HG03520 (cell line): ENCODE measurements at regions not wholly inside any gene's neighbourhood (a gene's known extent, or its start where the extent isn't known, plus 50 kb on each side); places are given as distances from the start of the nearest gene placed in this dataset.

Experiments used
- ATAC-seq: cut with Tn5 transposase; IDR thresholded peaks from one replicate; pipeline ENCODE4 v1.9.1; 2021; ENCODE audit warnings: mild to moderate bottlenecking, moderate library complexity; ENCODE audit not compliant: unreplicated experiment

DNA sequence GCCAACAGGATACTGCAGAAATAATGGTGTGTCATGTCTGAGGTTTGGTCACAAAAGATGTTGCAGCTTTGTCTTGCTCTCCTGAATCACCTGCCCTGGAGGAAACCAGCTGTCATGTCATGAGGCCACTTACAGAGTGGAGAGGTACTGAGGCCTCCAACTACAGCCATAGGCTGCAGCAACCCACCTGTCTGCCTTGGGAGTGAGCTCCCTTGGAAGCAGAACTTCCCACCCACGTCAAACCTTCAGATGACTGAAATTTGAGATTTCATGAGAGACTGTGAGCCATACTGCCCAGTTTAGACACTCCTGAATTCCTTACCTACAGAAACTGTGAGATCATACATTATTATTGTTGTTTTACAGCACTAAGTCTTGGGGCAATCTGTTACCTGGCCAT lies 475.9 kb downstream of the HS3ST3B1 start:
- ATAC-seq: no peak

DNA sequence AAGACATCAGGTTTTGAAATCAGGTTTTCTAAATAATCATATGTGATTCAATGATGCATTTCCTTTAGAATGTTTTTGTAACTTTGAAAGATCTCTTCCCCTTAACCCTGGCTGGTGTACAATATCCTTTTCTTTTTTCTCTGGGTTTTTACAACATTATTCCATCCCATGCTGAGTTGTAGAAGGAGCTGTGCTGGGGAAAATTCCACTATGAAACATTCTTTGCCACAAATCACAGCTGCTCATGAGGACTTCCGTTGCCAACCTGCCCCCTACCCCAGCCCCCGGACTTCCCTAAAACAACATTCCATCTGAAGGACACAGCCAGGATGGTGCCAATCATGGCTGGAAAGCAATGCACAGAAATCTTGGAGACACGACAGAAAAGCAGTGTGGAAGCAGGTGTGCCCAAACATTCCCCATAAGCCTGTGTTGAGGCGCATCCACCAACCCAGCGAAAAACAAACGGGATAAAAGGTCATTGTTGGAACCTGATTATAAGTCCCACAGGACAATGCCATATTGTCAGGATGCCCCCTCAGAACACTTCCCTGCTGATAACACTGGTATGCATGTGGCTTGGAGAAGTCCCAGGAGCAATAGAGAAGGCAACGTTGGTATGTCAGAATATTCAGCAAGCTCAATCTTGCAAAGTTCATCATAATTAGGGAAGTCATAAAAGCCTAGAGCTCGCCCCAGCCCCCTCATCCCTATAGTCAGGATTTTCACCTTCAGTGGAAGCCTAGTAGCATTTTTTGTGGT lies 475.0 kb downstream of the HS3ST3B1 start:
- ATAC-seq: no peak

- ATAC-seq: no peak
Measured at GRCh38 chr17:14774774-14775173, 473.9 kb downstream of the HS3ST3B1 start.

- no peak for ATAC-seq
Measured at GRCh38 chr17:14772776-14773175, 471.9 kb downstream of the HS3ST3B1 start.

- no peak for ATAC-seq
Measured at GRCh38 chr17:14771543-14771942, 470.7 kb downstream of the HS3ST3B1 start.

DNA sequence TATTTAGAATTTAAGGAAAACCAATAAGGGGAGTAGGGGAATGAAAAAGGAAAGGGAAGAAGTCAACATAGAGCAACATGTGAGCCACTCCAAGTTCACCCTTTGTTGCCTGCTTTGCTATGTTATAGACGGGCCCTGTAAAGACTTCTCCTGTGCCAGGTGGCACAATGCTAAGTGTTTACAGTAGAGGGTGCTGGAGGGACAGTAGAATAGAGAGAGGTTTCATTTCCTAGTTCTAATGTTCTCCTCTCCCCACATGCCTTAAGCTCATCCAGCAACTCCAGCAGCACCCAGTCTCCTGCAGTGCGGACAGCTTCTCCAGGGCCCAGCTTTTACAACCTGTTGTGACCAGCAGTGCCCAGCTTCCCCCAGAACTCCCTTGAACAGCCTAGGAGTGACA lies 468.0 kb downstream of the HS3ST3B1 start:
- ATAC-seq: no peak

DNA sequence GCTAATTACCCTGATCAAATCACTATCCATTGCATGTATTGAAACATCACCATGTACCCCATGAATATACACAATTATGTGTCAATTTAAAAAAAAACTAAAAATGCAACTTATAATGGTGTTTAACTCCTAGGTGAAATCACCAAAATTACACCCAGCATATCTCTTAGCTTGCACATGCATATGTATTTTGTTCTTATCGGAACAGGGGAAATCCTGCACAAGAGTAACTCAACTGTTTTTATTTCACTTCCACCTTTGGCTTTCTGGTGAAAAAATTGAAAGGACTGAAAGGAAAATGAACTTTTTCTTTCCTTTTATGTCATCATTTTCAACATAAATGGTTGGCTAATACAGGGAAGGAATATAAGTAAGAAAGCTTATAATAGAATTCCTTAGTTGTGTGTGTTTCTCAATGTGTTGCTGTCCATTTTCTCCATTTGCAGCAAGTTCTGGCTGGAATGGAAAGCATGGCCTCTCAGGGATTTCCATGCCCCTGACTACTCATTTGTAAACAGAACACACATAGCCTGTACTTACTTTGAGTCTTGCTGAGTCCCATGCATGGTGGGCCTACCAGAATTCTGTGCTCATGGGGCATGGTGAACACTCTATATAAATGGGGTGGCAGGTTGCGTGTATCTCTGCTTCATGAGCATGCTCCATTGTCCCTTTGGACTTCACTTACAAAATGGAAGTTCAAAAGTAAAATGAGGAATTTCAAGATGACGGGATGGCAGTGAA lies 462.0 kb downstream of the HS3ST3B1 start:
- no peak for ATAC-seq

GRCh38 chr17:14760719-14761411 lies 460.0 kb downstream of the HS3ST3B1 start:
- ATAC-seq: no peak

- peak; percentile 62 for ATAC-seq
Measured at GRCh38 chr17:14760212-14760611, 459.3 kb downstream of the HS3ST3B1 start.

GRCh38 chr17:14759325-14759724 lies 458.4 kb downstream of the HS3ST3B1 start:
- ATAC-seq: no peak

DNA sequence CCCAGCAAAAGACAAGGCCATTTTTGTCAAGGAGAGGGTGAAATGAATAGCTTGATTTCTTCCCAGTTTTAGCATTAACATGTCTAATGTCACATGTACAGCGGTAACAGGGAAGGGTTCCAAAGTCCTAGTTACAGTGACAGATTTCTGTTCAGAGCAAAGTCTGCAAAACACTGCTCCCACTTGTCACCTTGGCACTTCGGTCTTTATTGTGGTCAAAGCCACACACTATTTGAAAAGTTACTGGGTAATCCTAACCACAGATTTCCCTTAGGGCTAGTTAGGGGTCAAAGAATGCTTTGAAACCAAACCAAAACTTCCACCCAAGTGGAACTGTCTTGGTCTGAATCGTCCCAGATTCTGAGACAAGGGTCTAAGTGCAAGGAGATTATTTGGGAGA lies 455.6 kb downstream of the HS3ST3B1 start:
- no peak for ATAC-seq

- no peak for ATAC-seq
Measured at GRCh38 chr17:14755002-14755401, 454.1 kb downstream of the HS3ST3B1 start.

GRCh38 chr17:14753383-14753782 lies 452.5 kb downstream of the HS3ST3B1 start:
- no peak for ATAC-seq

DNA sequence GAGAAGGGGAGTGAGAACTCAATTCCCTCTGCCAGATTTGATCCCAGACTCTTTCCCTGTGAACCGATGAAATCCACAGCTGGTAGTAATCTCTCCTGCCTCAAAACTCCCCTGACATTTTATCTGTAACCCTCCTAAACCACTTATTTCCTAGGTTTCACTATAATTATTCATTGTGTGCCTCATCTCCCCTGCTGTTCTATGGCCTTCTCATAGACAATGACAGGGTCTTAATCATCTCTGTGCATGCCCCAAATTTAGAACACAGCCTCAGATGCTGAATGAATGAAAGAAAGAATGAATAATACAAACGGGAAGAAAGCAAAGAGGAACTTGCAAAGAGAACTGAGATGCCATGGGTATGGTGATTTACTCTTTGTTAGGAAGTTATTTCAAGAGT lies 451.1 kb downstream of the HS3ST3B1 start:
- no peak for ATAC-seq

- ATAC-seq: no peak
Measured at GRCh38 chr17:14750866-14751265, 450.0 kb downstream of the HS3ST3B1 start.

DNA sequence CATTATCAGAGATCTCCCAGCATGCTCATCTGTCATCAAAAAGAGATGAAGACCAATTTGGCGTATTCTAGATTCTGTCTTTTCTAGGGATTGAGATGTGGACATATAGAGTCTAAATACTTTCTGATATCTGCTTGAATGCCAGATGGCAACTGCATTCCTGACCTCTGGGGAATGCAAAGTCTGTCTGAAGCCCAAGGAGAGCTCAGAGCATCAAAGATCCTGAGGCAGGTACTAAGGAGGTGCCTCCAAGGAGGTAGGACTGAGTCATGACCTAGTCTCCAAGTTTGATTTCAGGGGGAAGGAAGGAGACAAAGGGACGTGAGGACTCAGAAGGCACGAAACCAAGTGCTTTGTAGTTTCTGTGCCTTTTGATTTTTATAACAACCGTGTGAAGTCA lies 448.4 kb downstream of the HS3ST3B1 start:
- no peak for ATAC-seq

- ATAC-seq: peak; percentile 55
Measured at GRCh38 chr17:14748036-14748710, 447.3 kb downstream of the HS3ST3B1 start.

DNA sequence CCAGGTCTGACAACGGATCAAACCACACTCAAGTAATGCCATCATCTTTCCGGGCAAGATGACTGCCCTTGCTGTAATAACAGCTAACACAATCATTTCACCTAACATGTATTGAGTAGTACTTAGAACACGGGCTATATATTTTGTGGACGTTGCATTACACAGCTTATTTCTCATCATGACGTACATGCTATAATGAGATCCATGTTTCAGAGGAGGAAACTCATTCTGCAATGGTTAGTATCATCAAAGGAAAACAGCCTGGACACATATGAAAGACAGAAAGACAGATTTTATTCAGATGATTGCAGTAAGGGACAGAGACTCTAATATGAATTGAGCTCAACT lies 446.7 kb downstream of the HS3ST3B1 start:
- ATAC-seq: no peak

GRCh38 chr17:14746822-14747602 lies 446.1 kb downstream of the HS3ST3B1 start:
- ATAC-seq: no peak

- ATAC-seq: no peak
Measured at GRCh38 chr17:14745541-14745940, 444.7 kb downstream of the HS3ST3B1 start.
